Astrocyte (in vitro differentiated cells and primary cell): ENCODE measurements at regions not wholly inside any gene's neighbourhood (a gene's known extent, or its start where the extent isn't known, plus 50 kb on each side); places are given as distances from the start of the nearest gene placed in this dataset.

Experiments used
- DNase-seq: peaks from one replicate; pipeline ENCODE4 v3.0.0-alpha.2; 2010; ENCODE audit warnings: low read depth
- FAIRE-seq: peaks from 2 replicates; lab custom pipeline; 2011; peaks lifted over from hg19 to GRCh38; lab: Jason Lieb, UNC
- H2AFZ ChIP-seq: 2 replicates; pipeline ENCODE4 v1.6.0; 2012; ENCODE audit warnings: low read depth, low read length, inconsistent platforms
- H3K27ac ChIP-seq: 2 replicates; pipeline ENCODE4 v1.5.1; 2011; ENCODE audit warnings: low read depth, low read length, inconsistent platforms
- H3K27me3 ChIP-seq: 2 replicates; pipeline ENCODE4 v1.6.0; 2011; ENCODE audit warnings: low read length, inconsistent platforms; ENCODE audit not compliant: insufficient read depth
- H3K36me3 ChIP-seq: 2 replicates; pipeline ENCODE4 v1.5.1; 2011; ENCODE audit warnings: low read length, inconsistent platforms; ENCODE audit not compliant: insufficient read depth
- H3K4me1 ChIP-seq: 2 replicates; pipeline ENCODE4 v1.5.1; 2011; ENCODE audit warnings: low read length, inconsistent platforms; ENCODE audit not compliant: insufficient read depth
- H3K4me2 ChIP-seq: 2 replicates; pipeline ENCODE4 v1.6.0; 2012; ENCODE audit warnings: low read length, inconsistent platforms
- H3K4me3 ChIP-seq: 2 replicates; pipeline ENCODE4 v1.5.1; 2011; ENCODE audit warnings: low read depth, mild to moderate bottlenecking, low read length, inconsistent platforms; ENCODE audit not compliant: insufficient read depth
- H3K79me2 ChIP-seq: 2 replicates; pipeline ENCODE4 v1.6.0; 2012; ENCODE audit warnings: mild to moderate bottlenecking, low read length, inconsistent platforms; ENCODE audit not compliant: insufficient read depth
- H3K9ac ChIP-seq: 2 replicates; pipeline ENCODE4 v1.6.0; 2012; ENCODE audit warnings: mild to moderate bottlenecking, low read length, inconsistent platforms
- H3K9me3 ChIP-seq: 2 replicates; pipeline ENCODE4 v1.5.1; 2012; ENCODE audit warnings: low read depth, mild to moderate bottlenecking, low read length, inconsistent platforms; ENCODE audit not compliant: insufficient read depth
- H4K20me1 ChIP-seq: 2 replicates; pipeline ENCODE4 v1.6.0; 2012; ENCODE audit warnings: low read length, inconsistent platforms; ENCODE audit not compliant: insufficient read depth
- H3K27ac Mint-ChIP-seq: one replicate; pipeline ENCODE4 v1.8.0; 2021; ENCODE audit warnings: mild to moderate bottlenecking, mixed read lengths; ENCODE audit not compliant: unreplicated experiment
- H3K27me3 Mint-ChIP-seq: one replicate; pipeline ENCODE4 v1.8.0; 2021; ENCODE audit warnings: low read depth, mixed read lengths; ENCODE audit not compliant: unreplicated experiment
- H3K36me3 Mint-ChIP-seq: one replicate; pipeline ENCODE4 v1.8.0; 2021; ENCODE audit warnings: low read depth, mixed read lengths; ENCODE audit not compliant: unreplicated experiment
- H3K4me1 Mint-ChIP-seq: one replicate; pipeline ENCODE4 v1.8.0; 2021; ENCODE audit warnings: low read depth, mixed read lengths; ENCODE audit not compliant: unreplicated experiment
- H3K4me3 Mint-ChIP-seq: one replicate; pipeline ENCODE4 v1.8.0; 2021; ENCODE audit warnings: mild to moderate bottlenecking, moderate library complexity, mixed read lengths; ENCODE audit not compliant: unreplicated experiment
- H3K9me3 Mint-ChIP-seq: one replicate; pipeline ENCODE4 v1.8.0; 2021; ENCODE audit warnings: mild to moderate bottlenecking, mixed read lengths; ENCODE audit not compliant: unreplicated experiment
- CTCF ChIP-seq: IDR thresholded peaks from 2 replicates; pipeline ENCODE4 v1.5.1; 2011; ENCODE audit warnings: low read depth, mild to moderate bottlenecking, inconsistent platforms, low read length, moderate library complexity; ENCODE audit not compliant: insufficient read depth
- EZH2 ChIP-seq: IDR thresholded peaks from 2 replicates; pipeline ENCODE4 v1.6.1; 2012; ENCODE audit warnings: mild to moderate bottlenecking, low read length, inconsistent platforms; ENCODE audit not compliant: insufficient read depth

DNA sequence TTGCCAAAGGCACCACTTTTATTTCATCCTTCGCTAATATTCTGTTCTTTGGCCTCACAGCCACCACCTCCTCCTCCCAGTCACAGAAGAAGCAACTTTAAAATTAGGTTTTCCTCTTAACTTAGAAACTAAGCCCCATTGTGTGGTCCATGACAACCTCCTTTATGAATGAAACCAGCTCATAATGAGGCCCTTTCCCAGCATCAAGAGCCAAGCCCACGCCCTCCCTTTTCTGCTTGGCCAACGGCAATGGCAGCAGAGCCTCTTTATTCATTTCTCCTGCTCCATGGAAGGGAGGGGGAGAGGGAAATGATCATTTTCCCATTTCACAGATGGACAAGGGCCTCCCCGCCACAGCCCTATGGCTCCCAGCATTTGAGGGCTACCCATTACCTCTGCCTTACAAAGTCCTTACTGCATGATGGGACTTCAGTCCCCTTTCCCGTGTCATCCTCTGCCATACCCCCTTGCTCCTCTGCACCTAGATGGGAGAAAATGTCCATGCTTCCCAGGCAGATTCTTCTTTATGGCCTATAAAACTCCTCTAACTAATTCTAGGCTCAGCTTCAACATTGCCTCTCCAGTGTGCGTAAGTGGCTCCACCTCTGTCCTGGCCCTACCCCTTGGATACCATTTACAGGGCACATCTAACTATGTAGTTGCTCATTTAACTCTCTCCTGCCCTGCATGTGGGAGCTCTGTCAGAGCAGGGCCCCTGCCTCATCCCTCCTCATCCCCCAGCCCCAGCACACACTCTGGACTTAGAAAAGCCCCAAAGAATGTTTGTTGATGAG lies 475.5 kb downstream of the RPS24 start:
- Mint-ChIP-seq H3K4me3 (no peak overlapping the region), H3K36me3 (peaks cover 5% of the 10 kb centered on the region), H3K4me1 (peaks cover 5% of the 10 kb centered on the region), H3K27ac (no peak overlapping the region), H3K27me3 (peaks cover 54% of the 10 kb centered on the region), H3K9me3 (peaks cover 16% of the 10 kb centered on the region)
- H3K79me2 ChIP-seq: no peaks in the 10 kb centered on the region
- H3K27me3 ChIP-seq: no peaks in the 10 kb centered on the region
- DNase-seq (no peak), FAIRE-seq (no peak)
- peaks cover 6% of the 10 kb centered on the region for H3K9me3 ChIP-seq
- H3K4me2 ChIP-seq: no peak overlapping the region
- H3K4me3 ChIP-seq: no peak overlapping the region
- no peaks in the 10 kb centered on the region for H3K36me3 ChIP-seq
- H3K9ac ChIP-seq: no peak overlapping the region
- H2AFZ ChIP-seq: no peak overlapping the region
- TF ChIP-seq CTCF (no peak), EZH2 (no peak)
- H3K27ac ChIP-seq: no peak overlapping the region
- no peaks in the 10 kb centered on the region for H4K20me1 ChIP-seq
- no peaks in the 10 kb centered on the region for H3K4me1 ChIP-seq

- Mint-ChIP-seq H3K9me3 (peaks cover 12% of the 10 kb centered on the region), H3K36me3 (peaks cover 3% of the 10 kb centered on the region)
- no peak overlapping the region for H2AFZ ChIP-seq
Measured at GRCh38 chr10:78510566-78511323, 477.1 kb downstream of the RPS24 start.

More at GRCh38 chr10:78510566-78511323, 477.1 kb downstream of the RPS24 start:
- TF ChIP-seq CTCF: no peak
- no peak for TF ChIP-seq EZH2
- Histone ChIP-seq H3K4me2 (no peak overlapping the region), H3K36me3 (no peaks in the 10 kb centered on the region), H3K27ac (no peak overlapping the region), H3K4me1 (no peaks in the 10 kb centered on the region), H3K79me2 (no peaks in the 10 kb centered on the region), H3K27me3 (no peaks in the 10 kb centered on the region), H4K20me1 (no peaks in the 10 kb centered on the region), H3K9me3 (peaks cover 6% of the 10 kb centered on the region), H3K9ac (no peak overlapping the region), H3K4me3 (no peak overlapping the region)
- DNase-seq: no peak
- no peak overlapping the region for H3K27ac Mint-ChIP-seq
- H3K4me1 Mint-ChIP-seq: peaks cover 5% of the 10 kb centered on the region
- FAIRE-seq: no peak
- no peak overlapping the region for H3K4me3 Mint-ChIP-seq
- peaks cover 61% of the 10 kb centered on the region for H3K27me3 Mint-ChIP-seq
